Activated CD4-positive, alpha-beta T cell treated with anti-CD3 and anti-CD28 coated beads for 4 hours (primary cell): ENCODE measurements at regions not wholly inside any gene's neighbourhood (a gene's known extent, or its start where the extent isn't known, plus 50 kb on each side); places are given as distances from the start of the nearest gene placed in this dataset.
"Not testable (repeated sequence)": the region's sequence is repeated elsewhere in the genome, so short reads cannot be mapped to it uniquely, and the experiment has no call there.

ENCODE experiments used
- DNase-seq, 2 donors: peaks; one replicate each; pipeline ENCODE4 v3.0.0-alpha.2; 2020

GRCh38 chr6:170232186-170233002 lies 58.5 kb downstream of the DLL1 start:
- no peak for DNase-seq

DNA sequence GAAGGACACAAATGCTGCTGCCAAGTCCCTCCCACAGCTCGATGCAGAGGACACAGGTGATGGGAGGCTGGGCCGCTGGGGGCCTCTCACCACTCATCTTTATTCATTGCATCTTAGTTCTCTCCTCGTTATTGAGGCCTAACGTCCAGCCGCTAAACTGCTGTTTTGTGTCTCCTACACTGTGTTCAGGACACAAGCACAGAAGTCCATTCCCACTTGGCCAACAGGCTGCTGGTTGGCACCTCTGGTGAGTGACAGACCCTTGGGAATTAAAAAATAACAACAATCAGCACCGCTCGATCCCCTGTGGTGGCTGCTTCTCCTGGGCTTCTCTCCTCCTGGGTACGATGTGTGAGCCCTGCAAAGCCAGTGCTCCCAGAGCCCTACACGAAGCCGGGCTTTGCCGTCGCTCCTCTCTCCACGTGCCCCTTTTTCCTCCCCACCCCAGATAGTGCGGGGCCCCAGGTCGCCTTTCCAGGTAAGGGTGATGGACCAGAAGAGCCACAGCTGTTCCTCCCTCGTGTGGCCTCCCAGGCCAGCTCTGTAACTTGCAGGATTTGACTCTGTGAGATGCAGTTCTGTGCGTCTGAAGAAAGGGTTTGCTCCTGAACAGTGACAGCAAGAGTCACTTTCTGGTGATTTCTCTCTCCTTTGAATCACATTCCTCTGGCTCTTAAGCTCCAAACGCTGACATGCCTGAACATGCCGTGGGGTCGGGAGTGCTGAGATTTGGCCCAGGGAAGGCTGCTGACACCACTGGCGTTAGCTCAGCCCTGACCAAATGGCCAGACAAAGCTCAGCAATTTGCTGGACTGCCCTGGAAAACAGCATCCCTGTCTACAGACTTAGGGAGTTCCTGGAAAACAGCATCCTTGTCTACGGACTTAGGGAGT lies 59.3 kb downstream of the DLL1 start:
- DNase-seq = no peak

- DNase-seq = no peak
Measured at GRCh38 chr6:170230520-170231292, 60.2 kb downstream of the DLL1 start.

DNA sequence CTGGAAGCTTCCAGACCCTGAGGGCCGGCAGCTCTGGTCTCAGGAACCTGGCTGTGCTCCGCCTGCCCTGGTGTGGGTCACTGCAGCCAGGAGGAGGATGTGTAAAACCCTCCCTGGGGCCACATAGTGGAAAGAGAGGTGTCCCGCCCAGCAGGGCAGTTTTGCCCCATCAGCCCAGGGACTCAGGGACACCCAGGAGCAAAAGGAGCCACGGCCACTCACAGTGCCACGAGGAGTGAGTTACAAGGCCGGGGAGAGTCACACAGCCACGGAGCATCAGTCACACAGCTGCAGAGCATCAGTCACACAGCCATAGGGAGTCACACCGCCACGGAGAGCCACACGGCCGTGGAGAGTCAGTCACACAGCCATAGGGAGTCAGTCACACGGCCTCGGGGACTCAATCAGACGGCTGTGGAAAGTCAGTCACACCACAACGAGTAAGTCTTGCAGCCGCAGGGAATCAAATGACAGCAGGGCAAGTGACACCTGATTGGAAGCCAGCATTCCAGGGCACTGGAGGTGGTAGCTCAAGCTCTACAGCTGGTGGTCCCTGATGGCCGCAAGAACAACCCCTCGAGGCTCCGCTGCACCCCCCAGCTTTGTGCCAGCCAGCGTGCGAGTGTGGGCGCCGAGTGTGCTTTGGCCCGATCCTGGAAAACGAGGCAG lies 60.9 kb downstream of the DLL1 start:
- no peak for DNase-seq

- DNase-seq = no peak
Measured at GRCh38 chr6:170229396-170229795, 61.5 kb downstream of the DLL1 start.

DNA sequence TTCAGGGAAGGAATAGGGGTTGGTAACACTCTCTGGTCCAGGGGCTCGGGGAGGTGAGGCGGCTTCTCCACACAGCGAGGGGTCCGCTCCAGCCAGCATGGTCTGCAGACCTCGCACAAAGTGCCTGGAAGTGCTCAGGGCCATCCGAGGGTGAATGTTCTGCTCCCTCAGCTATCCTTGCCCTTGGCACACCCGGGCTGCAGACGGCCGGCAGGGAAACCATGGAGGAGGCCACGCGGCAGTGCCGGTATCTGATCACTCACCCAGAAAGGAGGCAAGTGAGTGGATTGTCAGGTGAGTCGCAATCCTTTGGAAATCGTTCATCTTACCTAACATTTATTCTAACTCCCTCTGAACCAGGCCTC lies 62.0 kb downstream of the DLL1 start:
- DNase-seq = no peak

DNA sequence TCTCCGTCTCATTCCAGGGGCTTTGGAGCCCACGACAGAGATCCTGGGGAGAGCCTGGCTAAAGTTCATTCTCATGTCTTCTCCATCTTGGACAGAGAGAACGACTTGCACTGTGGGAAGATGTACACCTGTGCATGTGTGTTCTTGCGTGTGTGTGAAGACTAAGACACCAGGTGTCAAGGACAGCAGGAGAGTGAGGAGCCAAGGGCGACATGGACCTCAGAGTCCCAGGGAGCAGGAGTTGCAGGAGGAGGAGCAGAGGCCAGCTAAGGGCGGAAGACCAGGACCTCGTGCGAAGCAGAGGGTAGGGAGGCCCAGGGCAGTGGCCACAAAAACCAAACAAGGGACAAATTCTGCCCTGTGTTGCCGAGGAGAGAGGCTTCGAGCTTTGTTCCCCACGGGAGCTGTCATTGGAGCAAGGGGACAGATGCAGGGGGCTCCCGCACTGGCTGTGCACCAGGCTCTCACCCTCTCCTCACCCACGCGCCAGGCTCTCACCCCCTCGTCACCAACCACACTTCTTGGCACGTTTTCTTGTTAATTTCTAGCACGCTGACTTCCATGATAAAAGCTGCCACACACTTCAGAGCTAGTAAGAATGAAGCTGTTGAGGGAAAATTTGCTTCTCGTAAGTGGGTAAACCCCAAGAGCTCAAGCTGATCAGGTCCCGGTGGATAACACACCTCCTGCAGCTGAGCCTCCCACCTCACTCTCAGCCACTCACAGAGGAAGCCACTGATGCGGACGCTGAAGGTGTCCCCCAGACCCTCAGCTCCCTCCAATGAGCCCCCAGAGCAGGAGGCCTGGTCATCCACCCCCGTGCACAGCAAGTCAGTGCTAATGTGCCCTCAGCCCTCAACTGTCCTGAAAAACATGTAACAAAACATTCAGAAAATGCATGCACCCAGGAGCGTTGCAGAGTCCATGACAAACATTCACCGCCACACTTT lies 62.6 kb downstream of the DLL1 start:
- DNase-seq = no peak

- DNase-seq = no peak
Measured at GRCh38 chr6:170227521-170227983, 63.3 kb downstream of the DLL1 start.

GRCh38 chr6:170226647-170227046 lies 64.2 kb downstream of the DLL1 start:
- DNase-seq = no peak

DNA sequence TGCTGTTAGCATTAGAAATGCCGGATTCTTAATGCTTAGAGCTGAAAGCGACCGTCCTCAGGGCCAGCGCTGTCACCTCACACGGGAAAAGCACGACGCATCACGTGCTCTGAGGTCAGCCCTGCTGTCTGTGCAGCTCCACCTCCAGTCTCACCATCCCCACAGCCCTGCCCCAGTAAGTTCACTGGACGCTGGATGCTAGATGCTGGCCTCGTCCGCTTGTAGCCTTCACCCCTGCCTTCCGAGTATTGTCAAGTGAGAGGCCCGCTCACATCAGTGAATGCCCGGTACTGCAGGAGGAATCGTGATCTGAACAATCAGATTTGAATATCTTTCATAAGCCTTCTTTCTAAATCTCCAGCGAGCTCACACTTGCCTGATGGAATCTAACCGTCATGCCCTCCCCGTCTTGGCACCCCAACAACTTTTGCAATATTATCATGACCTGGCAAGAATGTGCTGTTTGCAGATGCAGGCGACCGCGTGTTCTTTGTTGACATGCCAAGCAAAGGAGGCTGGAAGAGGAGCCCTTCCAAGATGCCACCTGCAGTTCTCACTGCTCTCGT lies 64.9 kb downstream of the DLL1 start:
- no peak for DNase-seq

DNA sequence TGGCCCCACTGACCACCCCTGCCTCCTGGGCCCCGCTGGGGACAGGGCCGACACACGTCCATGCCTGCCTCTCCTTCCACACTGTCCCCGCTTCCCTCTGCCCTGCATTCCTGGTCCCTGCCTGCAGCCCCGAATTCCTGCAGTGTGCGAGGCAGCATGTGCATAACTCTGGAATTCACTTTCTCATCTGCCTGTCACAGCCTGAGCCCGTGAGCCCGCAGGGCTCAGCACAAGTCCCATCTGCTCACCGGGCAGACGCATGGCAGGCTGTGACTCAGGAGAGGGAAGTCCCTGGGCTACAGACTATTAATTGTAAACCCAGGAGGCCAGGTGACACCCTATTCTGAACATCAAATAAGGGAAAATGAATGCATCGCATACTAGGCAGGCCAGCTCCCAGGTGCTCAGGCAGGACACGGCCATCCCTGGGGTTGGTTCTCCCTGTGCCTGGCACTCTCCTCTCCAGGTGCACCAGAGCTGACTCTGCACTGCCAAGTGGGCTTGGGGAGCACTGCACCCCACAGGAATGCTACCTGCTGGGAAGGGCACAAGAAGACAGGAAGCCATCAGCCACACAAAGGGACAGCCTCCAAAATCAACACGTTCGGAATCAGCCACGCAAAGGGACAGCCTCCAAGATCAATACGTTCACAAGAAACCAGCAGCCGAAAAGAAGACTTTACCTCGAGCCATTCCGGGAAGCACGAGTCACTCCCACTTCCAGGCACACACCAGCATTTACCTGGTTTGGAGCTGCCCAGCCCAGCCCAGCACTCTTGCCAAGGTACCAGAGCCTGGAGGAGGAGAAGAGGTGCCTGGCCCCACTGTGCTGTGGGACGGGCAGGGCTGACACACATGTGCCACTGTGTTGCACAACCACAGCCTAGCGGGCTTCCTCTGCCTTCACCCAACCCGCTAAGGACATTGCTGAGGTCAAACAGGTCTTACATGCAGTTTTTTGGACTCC lies 65.9 kb downstream of the DLL1 start:
- DNase-seq = no peak

DNA sequence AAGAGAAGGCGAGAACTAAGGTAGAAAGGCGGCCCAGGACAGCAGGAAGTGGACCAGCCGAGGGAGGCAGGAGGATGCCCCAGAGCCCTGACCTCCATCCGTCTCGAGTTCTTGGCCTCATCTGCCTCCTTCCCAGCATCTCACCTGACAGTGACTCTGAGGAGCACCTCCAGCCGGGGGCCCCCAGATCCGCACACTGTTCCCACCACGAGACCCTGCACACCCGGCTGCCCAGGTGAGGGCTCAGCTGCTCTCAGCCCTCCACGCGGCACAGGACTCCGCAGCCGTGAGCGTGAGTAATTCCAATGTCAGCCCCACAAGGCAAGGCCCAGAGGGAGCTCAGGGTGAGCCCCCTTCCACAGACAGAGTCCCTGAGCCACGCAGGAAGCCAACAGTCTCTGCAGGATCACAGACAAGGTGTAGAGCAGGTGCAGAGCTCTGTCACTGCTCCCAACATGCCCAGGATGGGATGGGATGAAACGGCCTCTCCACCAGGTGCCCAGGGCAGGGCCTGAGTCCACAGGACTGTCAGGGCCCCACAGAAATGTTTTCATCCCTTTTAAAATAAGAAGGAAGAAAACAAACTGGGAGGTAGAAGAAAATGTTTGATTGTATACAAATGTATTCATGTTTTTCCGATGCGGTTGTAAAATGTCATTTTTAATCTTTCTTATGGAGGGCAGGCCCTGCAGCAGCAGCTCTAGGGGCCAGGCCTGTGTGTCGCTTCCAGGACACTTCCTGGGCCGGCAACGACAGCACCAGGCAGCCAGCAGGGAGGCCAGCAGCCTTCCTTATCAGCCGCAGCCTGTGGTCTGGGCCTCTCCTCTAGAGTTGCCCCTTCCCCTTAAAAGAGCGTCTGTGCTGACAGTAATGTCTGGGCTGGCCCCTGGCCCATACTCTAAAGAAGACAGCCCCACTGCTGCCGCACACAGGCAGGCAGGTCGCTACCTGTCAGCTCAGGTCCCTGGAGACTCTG lies 66.9 kb downstream of the DLL1 start:
- no peak for DNase-seq

- DNase-seq = no peak
Measured at GRCh38 chr6:170222498-170223471, 68.1 kb downstream of the DLL1 start.

- DNase-seq = no peak
Measured at GRCh38 chr6:170221753-170222400, 69.0 kb downstream of the DLL1 start.

DNA sequence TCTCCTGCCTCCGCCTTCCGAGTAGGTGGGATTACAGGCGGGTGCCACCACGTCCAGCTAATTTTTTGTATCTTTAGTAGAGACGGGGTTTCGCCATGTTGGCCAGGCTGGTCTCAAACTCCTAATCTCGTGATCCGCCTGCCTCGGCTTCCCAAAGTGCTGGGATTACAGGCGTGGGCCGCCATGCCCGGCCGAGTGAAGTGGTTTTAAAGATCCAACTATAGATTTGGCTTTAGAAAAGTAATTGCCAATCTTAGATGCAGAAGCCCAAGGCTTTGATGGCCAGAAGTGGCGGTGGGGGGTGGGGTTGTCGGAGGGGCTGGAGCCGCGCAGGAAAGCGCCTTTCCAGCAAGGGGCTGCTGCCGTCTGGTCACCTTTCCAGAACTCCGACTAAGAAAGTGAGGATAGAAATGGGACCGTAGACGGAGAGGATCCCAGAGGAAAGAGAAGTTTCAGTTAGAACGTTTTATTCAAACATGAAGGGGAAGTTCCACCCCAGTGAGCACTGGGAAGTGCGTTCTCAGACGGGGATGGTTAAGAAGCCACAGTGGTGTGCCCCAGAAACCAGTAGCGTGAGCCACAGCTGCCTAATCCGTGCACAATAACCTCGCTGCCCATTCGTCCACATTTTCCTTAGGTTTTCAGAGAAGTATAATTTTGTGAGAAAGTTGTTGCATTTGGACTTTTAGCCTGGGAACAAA lies 69.7 kb downstream of the DLL1 start:
- no peak for DNase-seq

GRCh38 chr6:170213637-170214018 lies 77.2 kb downstream of the DLL1 start:
- DNase-seq = not testable (repeated sequence)
